Hematopoietic multipotent progenitor cell treated with erythropoietin and hydrocortisone succinate and interleukin-3 and kit ligand, for 6 days (in vitro differentiated cells): ENCODE measurements at regions not wholly inside any gene's neighbourhood (a gene's known extent, or its start where the extent isn't known, plus 50 kb on each side); places are given as distances from the start of the nearest gene placed in this dataset.

Experiments
- DNase-seq: peaks from one replicate; pipeline ENCODE4 v3.0.0-alpha.2; 2015

DNA sequence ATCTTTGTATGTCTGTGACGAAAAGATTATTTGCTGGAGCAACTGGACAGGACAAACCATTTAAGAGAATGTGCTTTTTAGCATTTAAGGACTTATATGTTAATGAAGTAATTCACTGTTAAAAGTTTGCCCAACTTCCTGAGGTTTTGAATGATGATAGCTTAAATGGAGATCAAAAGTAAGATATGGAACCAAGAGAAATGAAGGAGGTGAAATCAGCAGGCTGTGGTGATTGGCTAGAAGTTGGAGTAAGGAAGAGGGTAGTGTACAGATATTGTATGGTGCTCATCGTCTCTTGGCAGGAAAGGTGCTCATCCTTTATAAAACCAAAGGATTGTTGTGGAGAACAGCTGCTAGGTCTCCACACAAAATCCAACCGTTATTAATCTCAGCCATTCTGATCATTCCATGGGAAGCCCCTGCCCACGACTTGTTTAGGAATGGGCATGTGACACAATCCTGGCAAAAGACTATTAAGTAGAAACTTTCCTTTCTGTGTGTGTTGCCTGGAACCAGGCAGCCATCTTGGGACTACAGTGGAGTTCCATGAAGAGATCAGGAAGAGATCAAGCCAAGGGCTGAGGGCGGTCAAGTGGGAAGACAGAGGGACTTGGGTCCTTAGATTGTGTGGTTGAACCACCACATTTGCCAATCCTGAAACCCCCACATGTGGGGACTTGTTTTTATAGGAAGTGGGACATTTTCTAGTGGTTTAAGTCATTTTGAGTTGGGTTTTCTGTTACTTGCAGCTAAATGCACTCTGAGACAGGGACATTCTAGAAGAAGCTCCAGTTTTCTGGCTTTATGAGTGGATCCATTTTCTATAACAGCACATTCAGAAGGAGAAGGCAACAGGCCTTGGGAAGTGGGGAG lies 56.8 kb upstream of the CHST11 start:
- DNase-seq: peak; percentile 64

DNA sequence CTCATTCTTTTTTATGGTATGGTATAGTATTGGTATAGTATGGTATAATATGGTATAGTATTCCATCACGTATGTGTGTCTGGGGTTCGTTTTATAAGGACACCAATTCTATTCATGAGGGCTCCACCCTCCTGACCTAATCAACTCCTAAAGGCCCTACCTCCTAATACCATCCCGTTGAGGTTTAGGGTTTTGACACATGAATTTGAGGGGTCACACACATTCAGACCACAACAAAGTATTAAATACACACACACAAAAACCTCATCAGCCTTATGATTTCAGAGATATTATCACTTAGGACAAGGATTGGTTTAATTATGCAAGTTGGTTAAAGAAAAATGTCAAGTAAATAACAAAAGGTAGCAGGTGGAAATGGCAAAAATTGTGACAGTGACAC lies 54.1 kb upstream of the CHST11 start:
- no peak for DNase-seq

DNA sequence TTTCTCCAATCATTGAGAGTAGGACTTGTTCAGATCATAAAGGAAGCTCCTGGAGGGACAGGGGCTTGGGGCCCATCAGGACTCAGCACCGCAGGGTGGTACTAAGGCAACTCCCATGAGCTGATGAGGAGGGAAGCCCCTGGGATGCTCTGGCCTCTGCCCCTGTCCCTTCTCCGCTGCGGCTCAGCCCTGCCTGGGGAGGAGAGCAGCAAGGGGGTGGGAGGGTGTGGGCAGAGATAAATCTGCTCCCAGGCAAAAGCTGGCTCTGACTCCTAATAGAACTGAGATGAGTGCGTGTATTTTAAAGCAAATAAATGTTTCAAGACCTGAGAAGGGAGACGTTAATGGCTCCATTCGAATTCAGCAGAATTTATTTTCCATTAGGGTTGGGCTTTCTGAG lies 52.0 kb upstream of the CHST11 start:
- DNase-seq: no peak

DNA sequence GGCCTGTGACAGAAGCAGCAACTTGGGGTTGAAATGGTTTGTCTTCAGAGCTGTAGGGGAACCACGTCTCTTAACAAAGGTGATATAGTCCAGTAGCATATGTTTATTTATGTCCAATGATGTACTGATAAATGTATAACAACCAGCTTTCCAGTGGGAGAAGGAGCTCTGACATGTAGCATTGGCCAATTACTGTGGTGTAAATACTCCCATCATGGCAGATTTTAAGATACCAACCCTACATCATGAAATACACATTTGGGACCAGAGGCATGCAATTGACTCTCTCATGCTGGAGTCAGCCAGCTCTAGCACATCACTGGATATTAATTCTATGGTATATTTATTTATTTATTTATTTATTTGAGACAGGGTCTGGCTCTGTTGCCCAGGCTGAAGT lies 50.6 kb upstream of the CHST11 start:
- no peak for DNase-seq
